Endothelial cell of umbilical vein (primary cell): ENCODE measurements at regions not wholly inside any gene's neighbourhood (a gene's known extent, or its start where the extent isn't known, plus 50 kb on each side); places are given as distances from the start of the nearest gene placed in this dataset.

Experiments used
- CTCF ChIP-seq, 2 donors: IDR thresholded peaks; 1 replicate in 1 of 2; 2 replicates in 1 of 2; pipeline ENCODE4 v1.5.1; 2011; ENCODE audit warnings: low read length in 2 of 2, mild to moderate bottlenecking in 2 of 2, moderate library complexity in 2 of 2, control low read depth in 1 of 2, inconsistent platforms in 1 of 2, low read depth in 1 of 2; ENCODE audit not compliant: insufficient read depth in 1 of 2; ENCODE audit errors: extremely low read depth in 1 of 2
- FOS ChIP-seq: IDR thresholded peaks from 2 replicates; pipeline ENCODE4 v1.6.1; 2011; ENCODE audit warnings: mild to moderate bottlenecking, low read length, moderate library complexity, borderline replicate concordance; ENCODE audit not compliant: insufficient read depth
- POLR2AphosphoS5 ChIP-seq: IDR thresholded peaks from 2 replicates; pipeline ENCODE4 v1.6.1; 2012; ENCODE audit warnings: low read depth, mild to moderate bottlenecking, control low read depth, low read length, moderate library complexity; ENCODE audit not compliant: insufficient read depth

GRCh38 chr3:30084316-30084715, 522.1 kb upstream of the TGFBR2 start:
- TF ChIP-seq CTCF (IDR thresholded peaks at IDR 0.05; ENCODE audit: extremely low read depth in 1 of 2, insufficient read depth in 1 of 2, low read depth in 1 of 2, low read length in 2 of 2), result no peak
- no peak for TF ChIP-seq POLR2AphosphoS5
- no peak for TF ChIP-seq FOS
